ENCODE measurements at regions not wholly inside any gene's neighbourhood (a gene's known extent, or its start where the extent isn't known, plus 50 kb on each side); places are given as distances from the start of the nearest gene placed in this dataset.

DNA sequence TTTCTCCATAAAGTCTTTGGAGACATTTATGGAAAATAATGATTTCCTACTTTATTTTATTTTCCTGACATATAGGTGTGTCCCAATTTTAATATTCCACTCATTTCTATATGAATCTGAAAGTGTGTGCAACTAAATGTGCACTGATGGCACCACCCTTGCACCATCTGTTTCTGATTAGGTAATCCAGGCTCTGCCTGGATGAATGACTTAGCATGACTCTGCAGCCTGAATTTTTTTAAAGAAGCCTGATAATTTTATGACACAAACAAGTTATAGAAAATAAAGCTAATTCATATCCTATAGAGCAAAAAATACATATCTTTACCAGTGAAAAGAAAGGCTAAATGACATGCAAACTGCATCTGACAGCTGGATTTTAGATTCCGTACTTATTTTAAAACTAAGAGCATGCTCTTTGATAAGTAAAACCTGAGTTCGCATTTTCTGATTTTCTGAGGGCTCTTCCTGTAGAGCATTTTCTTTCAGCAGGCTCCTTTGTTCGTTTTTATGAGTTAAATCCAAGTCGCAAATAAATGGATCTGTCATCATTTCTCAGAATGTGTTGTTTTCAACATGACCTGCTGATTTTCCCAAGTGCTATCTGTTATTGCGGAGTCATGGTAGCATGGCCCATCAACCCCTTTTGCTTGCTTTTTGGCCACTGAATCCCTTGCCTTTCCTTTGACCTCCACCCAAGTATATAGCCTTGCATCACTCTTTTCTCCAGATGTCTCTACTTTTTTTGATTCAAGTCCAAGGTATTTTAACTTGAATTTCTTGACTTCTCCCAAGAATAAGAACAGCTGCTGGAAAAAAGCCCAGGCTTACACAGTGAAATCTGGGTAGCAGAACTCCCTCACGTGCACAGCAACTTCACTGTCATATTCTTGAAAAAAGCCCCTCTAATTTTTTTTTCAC, 52.8 kb upstream of the LYPLAL1 start:
- peak overlapping the region; percentile 30 for H3K27ac ChIP-seq (replicated peaks)
- TF ChIP-seq CTCF (IDR thresholded peaks at IDR 0.05; ENCODE audit: borderline replicate concordance): no peak
- intact Hi-C loops (cut with micrococcal nuclease): no loop called here
- no peaks in the 10 kb centered on the region for H3K27me3 ChIP-seq (ENCODE audit: low read depth)
- H3K4me1 ChIP-seq: peaks cover 26% of the 10 kb centered on the region
- H3K4me3 ChIP-seq: no peak overlapping the region
- no peaks in the 10 kb centered on the region for H3K36me3 ChIP-seq
- no peak for DNase-seq
- no peaks in the 10 kb centered on the region for H3K9me3 ChIP-seq (replicated peaks)

DNA sequence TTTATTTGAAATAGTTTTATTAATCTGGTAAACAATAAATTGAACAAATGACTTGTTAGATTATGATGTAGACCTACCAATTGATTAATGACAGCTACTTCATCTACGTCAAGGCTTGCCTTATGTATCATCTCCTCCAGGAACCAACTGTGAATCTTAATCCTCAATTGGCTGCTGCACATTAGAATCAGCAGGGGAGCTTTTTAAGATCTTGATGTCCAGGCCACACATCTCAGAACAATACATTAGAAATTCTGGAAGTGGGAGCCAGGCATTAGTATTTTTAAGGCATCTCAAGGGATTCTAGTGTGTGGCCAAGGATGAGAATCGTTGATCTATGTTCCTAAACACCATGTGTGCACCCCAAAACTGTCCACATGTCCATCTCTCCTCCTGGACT, 52.0 kb upstream of the LYPLAL1 start:
- peaks cover 29% of the 10 kb centered on the region for H3K4me1 ChIP-seq
- peak overlapping the region; percentile 30 for H3K27ac ChIP-seq (replicated peaks)
- H3K4me3 ChIP-seq: no peak overlapping the region
- H3K36me3 ChIP-seq: no peaks in the 10 kb centered on the region
- intact Hi-C loops (cut with micrococcal nuclease): no loop called here
- no peaks in the 10 kb centered on the region for H3K9me3 ChIP-seq (replicated peaks)
- DNase-seq: no peak
- H3K27me3 ChIP-seq (ENCODE audit: low read depth): no peaks in the 10 kb centered on the region
- no peak for TF ChIP-seq CTCF (IDR thresholded peaks at IDR 0.05; ENCODE audit: borderline replicate concordance)

- no peak for DNase-seq
- no peak overlapping the region for H3K27ac ChIP-seq (replicated peaks)
- no peaks in the 10 kb centered on the region for H3K27me3 ChIP-seq (ENCODE audit: low read depth)
- H3K4me1 ChIP-seq: peaks cover 29% of the 10 kb centered on the region
- no peaks in the 10 kb centered on the region for H3K9me3 ChIP-seq (replicated peaks)
- intact Hi-C loops (cut with micrococcal nuclease): no loop called here
- no peak overlapping the region for H3K4me3 ChIP-seq
- no peaks in the 10 kb centered on the region for H3K36me3 ChIP-seq
- TF ChIP-seq CTCF (IDR thresholded peaks at IDR 0.05; ENCODE audit: borderline replicate concordance): no peak
Observed at GRCh38 chr1:219123036-219123435, 50.6 kb upstream of the LYPLAL1 start.

All from left ventricle myocardium inferior (tissue), 1 donor.